ENCODE measurements at regions not wholly inside any gene's neighbourhood (a gene's known extent, or its start where the extent isn't known, plus 50 kb on each side); places are given as distances from the start of the nearest gene placed in this dataset.
A peak's percentile ranks its signal among the peaks of the same experiment; 100 is the strongest.

DNA sequence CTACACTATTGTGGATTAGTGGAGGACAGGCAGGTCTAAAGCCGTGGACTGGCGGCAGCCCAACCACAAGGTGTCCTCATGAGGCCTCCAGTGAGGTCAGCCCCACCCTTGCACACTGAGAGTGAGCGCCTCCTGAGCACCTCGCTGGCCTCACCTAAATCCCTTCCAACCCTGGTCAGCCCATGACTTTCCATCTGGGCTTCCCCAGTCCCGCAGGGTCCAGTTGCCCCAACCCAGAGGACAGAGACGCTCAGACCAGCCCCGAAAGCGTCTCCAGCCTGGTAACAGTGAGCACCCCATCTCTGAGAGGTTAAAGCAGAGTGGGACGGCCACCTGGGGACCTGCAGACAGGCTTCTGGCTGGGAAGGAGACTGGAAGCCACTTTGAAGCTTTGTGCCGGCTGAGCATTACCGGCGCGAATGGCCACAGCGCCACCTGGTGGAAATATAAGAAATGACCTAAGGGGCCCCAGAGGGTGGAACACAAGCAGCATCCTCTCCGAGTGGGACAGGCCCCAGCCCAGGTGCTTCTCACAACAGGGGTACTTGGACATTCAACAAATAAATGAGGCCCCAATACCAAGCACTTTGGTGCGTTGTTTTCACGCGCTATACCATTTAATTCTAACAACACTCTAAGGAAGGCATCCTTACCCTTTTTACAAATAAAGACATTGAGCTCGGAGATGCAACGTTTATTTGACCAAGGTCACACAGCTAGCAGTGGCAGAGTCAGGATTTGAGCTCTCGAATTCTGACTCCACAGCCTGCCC, 65.7 kb upstream of the TOP1 start (continued):
- TF ChIP-seq SP1 (IDR thresholded peaks at IDR 0.05) (no peak), SP1 (CRISPR knock-in tag; IDR thresholded peaks at IDR 0.05) (no peak), NR2F2 (IDR thresholded peaks at IDR 0.05; ENCODE audit: borderline replicate concordance, low read depth) (no peak), ZNF225 (CRISPR knock-in tag; IDR thresholded peaks at IDR 0.05) (no peak), GATAD1 (CRISPR knock-in tag; IDR thresholded peaks at IDR 0.05) (no peak), ZKSCAN8 (CRISPR knock-in tag; IDR thresholded peaks at IDR 0.05; ENCODE audit: borderline replicate concordance) (no peak), SP4 (CRISPR knock-in tag; IDR thresholded peaks at IDR 0.05) (0 out of 2 replicates have a peak, but pooled peaks have one; percentile 7)

DNA sequence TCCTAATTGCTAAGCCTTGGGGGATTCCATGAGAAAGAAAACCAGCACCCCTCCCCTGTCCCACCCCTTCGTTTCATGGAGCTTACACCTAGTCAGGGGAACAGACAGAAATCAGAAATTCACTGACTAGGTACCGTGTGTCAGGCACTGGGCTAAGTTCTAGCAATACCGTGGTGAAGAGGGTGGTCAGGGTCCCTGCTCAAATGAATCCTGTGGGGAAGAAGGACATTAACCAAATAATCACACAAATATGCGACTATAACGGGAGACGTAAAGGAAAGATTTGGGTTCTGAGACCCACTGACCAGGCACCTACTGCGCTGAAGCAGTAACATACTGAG, 65.1 kb upstream of the TOP1 start:
- no peak overlapping the region for H2AFZ ChIP-seq (ENCODE audit: low read length)
- POLR2A ChIA-PET: no interaction called here
- no TSS peak for BruUV-seq (replicated peaks)
- no peaks in the 10 kb centered on the region for H3K9me3 ChIP-seq (ENCODE audit: low read length)
- peaks cover 22% of the 10 kb centered on the region for H3K4me1 ChIP-seq (ENCODE audit: insufficient read depth, low read length)
- ATAC-seq (no peak), FAIRE-seq (no peak), DNase-seq (ENCODE audit: low spot score) (no peak)
- no peaks in the 10 kb centered on the region for H3K79me2 ChIP-seq (ENCODE audit: insufficient read depth, low read length)
- peaks cover 2 to 5% of the 10 kb centered on the region in 2 experiments; a peak in 1 of 5 replicates for H3K27me3 ChIP-seq (ENCODE audit: control insufficient read depth in 1 of 2, insufficient read depth in 2 of 2, low read length in 2 of 2)
- no peak overlapping the region for H3K27ac ChIP-seq (ENCODE audit: extremely low read length, insufficient read depth, low read length)
- in situ Hi-C loops (cut with HindIII; ENCODE audit: extremely low pct_ligation_motif_present, low pct_unique_long_range_greater_than_20kb) (no loop called here), intact Hi-C loops (cut with micrococcal nuclease; ENCODE audit: unreplicated experiment) (loop anchor here (1.0 to 5.0 kb wide), 4 partner anchors 166 to 801 kb away; no protein-coding TSS in a partner anchor)
- no peaks in the 10 kb centered on the region for H4K20me1 ChIP-seq (ENCODE audit: insufficient read depth, low read length)
- no peak overlapping the region for H3K9ac ChIP-seq (ENCODE audit: insufficient read depth, low read depth, low read length)
- H3K4me2 ChIP-seq (ENCODE audit: low read depth, low read length): no peak overlapping the region
- no peaks in the 10 kb centered on the region for H3K36me3 ChIP-seq (replicated peaks in 1 of 2; ENCODE audit: control insufficient read depth in 1 of 2, insufficient read depth in 2 of 2, low read length in 2 of 2)
- 40% methylated on average over 7 of the region's 7 CpGs for WGBS (ENCODE audit: low lambda C conversion rate)
- H3K4me3 ChIP-seq (replicated peaks in 1 of 3; ENCODE audit: insufficient read depth in 1 of 3, low read depth in 2 of 3, low read length in 3 of 3): no peak overlapping the region
- CTCF ChIA-PET (ENCODE audit: low intra/inter-chr PET ratio, low total read pairs): interaction anchor here (0.6 to 1.8 kb wide), 7 partner anchors 71 to 1850 kb away, joined by 3 to 11 read pairs (median 5); no protein-coding TSS in a partner anchor
- TF ChIP-seq RNF2 (conservative IDR thresholded peaks at IDR 0.05; ENCODE audit: low read depth) (no peak), ZFP36L1 (CRISPR knock-in tag; IDR thresholded peaks at IDR 0.05) (no peak), YEATS4 (CRISPR knock-in tag; IDR thresholded peaks at IDR 0.05; ENCODE audit: borderline replicate concordance) (no peak), ZNF790 (CRISPR knock-in tag; IDR thresholded peaks at IDR 0.05; ENCODE audit: borderline replicate concordance) (no peak), ZNF644 (CRISPR knock-in tag; IDR thresholded peaks at IDR 0.05; ENCODE audit: low read depth) (no peak), ZNF20 (CRISPR knock-in tag; IDR thresholded peaks at IDR 0.05) (no peak), ZNF619 (CRISPR knock-in tag; IDR thresholded peaks at IDR 0.05) (no peak), THAP11 (CRISPR knock-in tag; IDR thresholded peaks at IDR 0.05) (no peak)
- TF ChIP-seq, protein P1, sequence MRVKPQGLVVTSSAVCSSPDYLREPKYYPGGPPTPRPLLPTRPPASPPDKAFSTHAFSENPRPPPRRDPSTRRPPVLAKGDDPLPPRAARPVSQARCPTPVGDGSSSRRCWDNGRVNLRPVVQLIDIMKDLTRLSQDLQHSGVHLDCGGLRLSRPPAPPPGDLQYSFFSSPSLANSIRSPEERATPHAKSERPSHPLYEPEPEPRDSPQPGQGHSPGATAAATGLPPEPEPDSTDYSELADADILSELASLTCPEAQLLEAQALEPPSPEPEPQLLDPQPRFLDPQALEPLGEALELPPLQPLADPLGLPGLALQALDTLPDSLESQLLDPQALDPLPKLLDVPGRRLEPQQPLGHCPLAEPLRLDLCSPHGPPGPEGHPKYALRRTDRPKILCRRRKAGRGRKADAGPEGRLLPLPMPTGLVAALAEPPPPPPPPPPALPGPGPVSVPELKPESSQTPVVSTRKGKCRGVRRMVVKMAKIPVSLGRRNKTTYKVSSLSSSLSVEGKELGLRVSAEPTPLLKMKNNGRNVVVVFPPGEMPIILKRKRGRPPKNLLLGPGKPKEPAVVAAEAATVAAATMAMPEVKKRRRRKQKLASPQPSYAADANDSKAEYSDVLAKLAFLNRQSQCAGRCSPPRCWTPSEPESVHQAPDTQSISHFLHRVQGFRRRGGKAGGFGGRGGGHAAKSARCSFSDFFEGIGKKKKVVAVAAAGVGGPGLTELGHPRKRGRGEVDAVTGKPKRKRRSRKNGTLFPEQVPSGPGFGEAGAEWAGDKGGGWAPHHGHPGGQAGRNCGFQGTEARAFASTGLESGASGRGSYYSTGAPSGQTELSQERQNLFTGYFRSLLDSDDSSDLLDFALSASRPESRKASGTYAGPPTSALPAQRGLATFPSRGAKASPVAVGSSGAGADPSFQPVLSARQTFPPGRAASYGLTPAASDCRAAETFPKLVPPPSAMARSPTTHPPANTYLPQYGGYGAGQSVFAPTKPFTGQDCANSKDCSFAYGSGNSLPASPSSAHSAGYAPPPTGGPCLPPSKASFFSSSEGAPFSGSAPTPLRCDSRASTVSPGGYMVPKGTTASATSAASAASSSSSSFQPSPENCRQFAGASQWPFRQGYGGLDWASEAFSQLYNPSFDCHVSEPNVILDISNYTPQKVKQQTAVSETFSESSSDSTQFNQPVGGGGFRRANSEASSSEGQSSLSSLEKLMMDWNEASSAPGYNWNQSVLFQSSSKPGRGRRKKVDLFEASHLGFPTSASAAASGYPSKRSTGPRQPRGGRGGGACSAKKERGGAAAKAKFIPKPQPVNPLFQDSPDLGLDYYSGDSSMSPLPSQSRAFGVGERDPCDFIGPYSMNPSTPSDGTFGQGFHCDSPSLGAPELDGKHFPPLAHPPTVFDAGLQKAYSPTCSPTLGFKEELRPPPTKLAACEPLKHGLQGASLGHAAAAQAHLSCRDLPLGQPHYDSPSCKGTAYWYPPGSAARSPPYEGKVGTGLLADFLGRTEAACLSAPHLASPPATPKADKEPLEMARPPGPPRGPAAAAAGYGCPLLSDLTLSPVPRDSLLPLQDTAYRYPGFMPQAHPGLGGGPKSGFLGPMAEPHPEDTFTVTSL (CRISPR knock-in tag; IDR thresholded peaks at IDR 0.05; ENCODE audit: borderline replicate concordance): no peak
- TF ChIP-seq, protein P2, sequence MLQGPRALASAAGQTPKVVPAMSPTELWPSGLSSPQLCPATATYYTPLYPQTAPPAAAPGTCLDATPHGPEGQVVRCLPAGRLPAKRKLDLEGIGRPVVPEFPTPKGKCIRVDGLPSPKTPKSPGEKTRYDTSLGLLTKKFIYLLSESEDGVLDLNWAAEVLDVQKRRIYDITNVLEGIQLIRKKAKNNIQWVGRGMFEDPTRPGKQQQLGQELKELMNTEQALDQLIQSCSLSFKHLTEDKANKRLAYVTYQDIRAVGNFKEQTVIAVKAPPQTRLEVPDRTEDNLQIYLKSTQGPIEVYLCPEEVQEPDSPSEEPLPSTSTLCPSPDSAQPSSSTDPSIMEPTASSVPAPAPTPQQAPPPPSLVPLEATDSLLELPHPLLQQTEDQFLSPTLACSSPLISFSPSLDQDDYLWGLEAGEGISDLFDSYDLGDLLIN (CRISPR knock-in tag; IDR thresholded peaks at IDR 0.05; ENCODE audit: borderline replicate concordance): no peak
